Astrocyte of the spinal cord (primary cell): ENCODE measurements at regions not wholly inside any gene's neighbourhood (a gene's known extent, or its start where the extent isn't known, plus 50 kb on each side); places are given as distances from the start of the nearest gene placed in this dataset.

Experiments used
- DNase-seq: peaks from one replicate; pipeline ENCODE4 v3.0.0; 2011; ENCODE audit warnings: low read depth, low spot score
- H3K4me3 ChIP-seq: 2 replicates; pipeline ENCODE4 v1.5.1; 2011; ENCODE audit warnings: low read depth, mild to moderate bottlenecking, low read length, moderate library complexity
- in situ Hi-C: cut with HindIII; loops from 2 replicates; pipeline ENCODE4 v1.10.0; 2017; ENCODE audit warnings: low sequenced_read_pairs
- TF ChIP-seq, protein P1 (sequence below): IDR thresholded peaks from 2 replicates; pipeline ENCODE4 v1.5.1; 2012; ENCODE audit warnings: low read depth, mild to moderate bottlenecking, low read length, inconsistent platforms

GRCh38 chr3:69539134-69539533, 153.2 kb upstream of the FRMD4B start:
- in situ Hi-C loops, result no loop called here
- no peak for DNase-seq
- TF ChIP-seq, protein P1, sequence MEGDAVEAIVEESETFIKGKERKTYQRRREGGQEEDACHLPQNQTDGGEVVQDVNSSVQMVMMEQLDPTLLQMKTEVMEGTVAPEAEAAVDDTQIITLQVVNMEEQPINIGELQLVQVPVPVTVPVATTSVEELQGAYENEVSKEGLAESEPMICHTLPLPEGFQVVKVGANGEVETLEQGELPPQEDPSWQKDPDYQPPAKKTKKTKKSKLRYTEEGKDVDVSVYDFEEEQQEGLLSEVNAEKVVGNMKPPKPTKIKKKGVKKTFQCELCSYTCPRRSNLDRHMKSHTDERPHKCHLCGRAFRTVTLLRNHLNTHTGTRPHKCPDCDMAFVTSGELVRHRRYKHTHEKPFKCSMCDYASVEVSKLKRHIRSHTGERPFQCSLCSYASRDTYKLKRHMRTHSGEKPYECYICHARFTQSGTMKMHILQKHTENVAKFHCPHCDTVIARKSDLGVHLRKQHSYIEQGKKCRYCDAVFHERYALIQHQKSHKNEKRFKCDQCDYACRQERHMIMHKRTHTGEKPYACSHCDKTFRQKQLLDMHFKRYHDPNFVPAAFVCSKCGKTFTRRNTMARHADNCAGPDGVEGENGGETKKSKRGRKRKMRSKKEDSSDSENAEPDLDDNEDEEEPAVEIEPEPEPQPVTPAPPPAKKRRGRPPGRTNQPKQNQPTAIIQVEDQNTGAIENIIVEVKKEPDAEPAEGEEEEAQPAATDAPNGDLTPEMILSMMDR, result no peak
- no peak overlapping the region for H3K4me3 ChIP-seq

- DNase-seq, result no peak
- H3K4me3 ChIP-seq, result no peak overlapping the region
- in situ Hi-C loops, result no loop called here
- TF ChIP-seq, protein P1, result no peak
These were observed 152.4 kb upstream of the FRMD4B start for GRCh38 chr3:69538281-69538680.

DNA sequence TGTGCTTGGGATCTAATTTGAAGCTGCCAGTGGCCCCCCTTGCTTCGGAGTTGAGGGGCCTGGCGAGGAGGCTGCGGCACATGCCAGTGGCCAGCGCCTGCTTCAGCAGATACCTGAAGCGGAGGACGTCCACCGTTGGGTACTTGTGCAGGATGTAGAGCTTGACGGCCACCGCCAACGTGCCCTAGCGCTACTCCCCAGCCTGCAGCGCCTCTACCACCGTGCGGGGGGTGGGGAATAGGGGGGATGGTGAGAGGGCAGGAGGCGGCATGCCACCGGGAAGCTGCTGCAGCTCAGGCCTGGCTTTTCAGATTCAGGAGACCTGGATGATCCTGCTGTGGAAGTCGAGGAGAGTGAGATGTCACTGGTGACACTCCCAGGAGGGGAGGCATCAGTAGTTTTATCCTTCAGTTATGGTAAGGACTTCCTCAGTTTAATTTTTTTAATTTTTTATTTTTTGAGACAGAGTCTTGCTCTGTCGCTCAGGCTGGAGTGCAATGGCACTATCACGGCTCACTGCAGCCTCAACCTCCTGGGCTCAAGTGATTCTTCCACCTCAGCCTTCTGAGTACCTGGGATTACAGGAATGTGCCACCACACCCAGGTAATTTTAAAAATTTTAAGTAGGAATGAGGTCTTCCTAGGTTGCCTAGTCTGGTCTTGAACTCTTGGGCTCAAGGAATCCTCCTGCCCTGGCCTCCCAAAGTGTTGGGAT, 150.6 kb upstream of the FRMD4B start:
- in situ Hi-C loops, result no loop called here
- H3K4me3 ChIP-seq, result no peak overlapping the region
- TF ChIP-seq, protein P1, result no peak
- no peak for DNase-seq

DNA sequence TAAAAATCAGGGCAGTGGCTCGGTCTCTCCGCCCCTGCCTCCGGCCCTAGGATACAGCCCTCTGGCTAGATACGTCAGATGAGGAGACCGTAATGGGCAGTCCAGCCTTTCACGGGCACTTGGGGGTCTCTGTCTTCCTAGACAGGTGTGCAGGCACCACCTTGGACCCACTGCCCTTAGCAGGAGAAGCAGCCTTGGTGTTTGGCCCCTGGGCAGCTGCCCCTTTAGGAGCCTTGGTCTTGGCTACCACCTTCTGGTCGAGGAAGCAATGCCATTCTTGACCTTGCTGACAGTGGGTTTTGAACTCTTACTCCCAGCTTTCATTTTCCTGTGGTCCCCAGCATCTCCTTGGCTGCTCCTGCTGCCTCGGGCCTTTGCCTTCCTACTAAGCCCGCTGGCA, 149.7 kb upstream of the FRMD4B start:
- H3K4me3 ChIP-seq, result no peak overlapping the region
- TF ChIP-seq, protein P1, result no peak
- in situ Hi-C loops, result no loop called here
- no peak for DNase-seq

DNA sequence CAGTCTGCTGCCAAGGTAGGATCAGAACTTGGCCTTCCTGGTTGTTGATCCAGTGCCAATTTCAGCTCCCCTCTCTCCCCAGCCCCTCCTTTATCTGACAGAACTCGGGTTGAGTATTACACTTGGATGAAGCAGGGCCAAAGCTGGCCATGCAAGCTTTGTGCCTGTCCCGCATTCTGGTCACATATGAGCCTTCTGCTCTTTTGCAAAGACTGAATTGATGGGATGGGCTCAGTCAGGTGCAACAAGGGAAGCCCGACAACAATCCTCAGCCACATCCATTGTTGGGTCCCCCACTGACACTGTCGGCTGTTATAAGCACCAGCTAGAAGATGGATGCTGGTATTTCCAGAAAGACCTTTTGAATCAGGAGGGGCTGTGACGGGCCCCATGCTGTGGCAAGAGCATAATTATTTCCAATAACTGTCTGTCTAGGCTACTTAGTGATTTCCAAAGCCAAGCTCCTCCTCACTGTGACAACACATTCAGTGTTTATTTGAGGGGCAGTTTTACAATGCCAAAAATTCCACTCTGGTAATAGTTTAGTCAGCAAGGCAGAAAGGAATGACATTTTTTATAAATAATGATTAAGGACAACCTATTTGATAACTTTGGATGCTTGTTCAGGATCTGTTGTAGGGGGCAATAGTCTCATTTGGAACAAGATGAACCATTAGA, 146.8 kb upstream of the FRMD4B start:
- in situ Hi-C loops, result no loop called here
- H3K4me3 ChIP-seq, result no peak overlapping the region
- TF ChIP-seq, protein P1, result no peak
- no peak for DNase-seq

GRCh38 chr3:69531576-69532546, 146.0 kb upstream of the FRMD4B start:
- in situ Hi-C loops, result no loop called here

More at GRCh38 chr3:69531576-69532546, 146.0 kb upstream of the FRMD4B start:
- DNase-seq, result no peak
- TF ChIP-seq, protein P1, result no peak
- H3K4me3 ChIP-seq, result no peak overlapping the region
